GM12872 (cell line): ENCODE measurements at regions not wholly inside any gene's neighbourhood (a gene's known extent, or its start where the extent isn't known, plus 50 kb on each side); places are given as distances from the start of the nearest gene placed in this dataset.

Experiments used
- TF ChIP-seq, protein P1 (sequence below): IDR thresholded peaks from 3 replicates; pipeline ENCODE4 v1.5.1; 2011; ENCODE audit warnings: low read depth, mild to moderate bottlenecking, low read length, moderate library complexity; ENCODE audit not compliant: insufficient read depth

DNA sequence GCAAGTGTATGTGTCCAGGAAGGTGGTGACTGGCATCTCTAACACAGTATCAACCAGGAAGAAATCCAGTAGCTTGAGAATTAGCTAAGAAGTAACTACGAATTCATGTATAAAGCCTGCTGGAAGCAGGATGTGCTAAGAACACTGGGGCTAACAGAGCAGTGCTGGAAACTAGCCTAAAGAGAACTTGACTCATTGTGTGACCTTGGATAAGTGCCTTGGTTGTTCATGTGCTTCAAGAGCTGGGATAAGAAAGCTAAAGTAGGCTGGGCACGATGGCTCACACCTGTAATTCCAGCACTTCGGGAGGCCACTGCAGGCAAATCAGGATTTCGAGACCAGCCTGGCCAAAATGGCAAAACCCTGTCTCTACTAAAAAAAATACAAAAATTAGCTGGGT is 186.9 kb downstream of the RRAGC start:
- TF ChIP-seq, protein P1, sequence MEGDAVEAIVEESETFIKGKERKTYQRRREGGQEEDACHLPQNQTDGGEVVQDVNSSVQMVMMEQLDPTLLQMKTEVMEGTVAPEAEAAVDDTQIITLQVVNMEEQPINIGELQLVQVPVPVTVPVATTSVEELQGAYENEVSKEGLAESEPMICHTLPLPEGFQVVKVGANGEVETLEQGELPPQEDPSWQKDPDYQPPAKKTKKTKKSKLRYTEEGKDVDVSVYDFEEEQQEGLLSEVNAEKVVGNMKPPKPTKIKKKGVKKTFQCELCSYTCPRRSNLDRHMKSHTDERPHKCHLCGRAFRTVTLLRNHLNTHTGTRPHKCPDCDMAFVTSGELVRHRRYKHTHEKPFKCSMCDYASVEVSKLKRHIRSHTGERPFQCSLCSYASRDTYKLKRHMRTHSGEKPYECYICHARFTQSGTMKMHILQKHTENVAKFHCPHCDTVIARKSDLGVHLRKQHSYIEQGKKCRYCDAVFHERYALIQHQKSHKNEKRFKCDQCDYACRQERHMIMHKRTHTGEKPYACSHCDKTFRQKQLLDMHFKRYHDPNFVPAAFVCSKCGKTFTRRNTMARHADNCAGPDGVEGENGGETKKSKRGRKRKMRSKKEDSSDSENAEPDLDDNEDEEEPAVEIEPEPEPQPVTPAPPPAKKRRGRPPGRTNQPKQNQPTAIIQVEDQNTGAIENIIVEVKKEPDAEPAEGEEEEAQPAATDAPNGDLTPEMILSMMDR = no peak

DNA sequence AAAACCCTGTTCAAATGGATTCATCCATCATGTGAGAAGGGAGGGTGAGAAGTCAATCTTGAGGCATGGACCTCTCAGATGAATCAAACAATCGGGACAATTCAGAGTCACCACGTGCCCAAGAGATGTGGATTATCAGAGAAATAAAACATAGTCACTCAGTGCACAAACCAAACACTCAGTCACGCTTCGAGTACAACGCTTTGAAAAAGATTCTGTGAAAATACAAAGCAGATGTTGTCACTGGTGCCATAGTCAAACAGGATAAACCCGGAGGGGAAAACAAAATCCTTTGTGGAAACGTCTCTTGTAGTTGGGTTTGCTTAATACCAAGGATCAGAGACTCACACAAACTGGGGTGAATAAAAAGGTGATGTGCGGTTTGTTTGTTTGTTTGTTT is 188.4 kb downstream of the RRAGC start:
- TF ChIP-seq, protein P1 = no peak

DNA sequence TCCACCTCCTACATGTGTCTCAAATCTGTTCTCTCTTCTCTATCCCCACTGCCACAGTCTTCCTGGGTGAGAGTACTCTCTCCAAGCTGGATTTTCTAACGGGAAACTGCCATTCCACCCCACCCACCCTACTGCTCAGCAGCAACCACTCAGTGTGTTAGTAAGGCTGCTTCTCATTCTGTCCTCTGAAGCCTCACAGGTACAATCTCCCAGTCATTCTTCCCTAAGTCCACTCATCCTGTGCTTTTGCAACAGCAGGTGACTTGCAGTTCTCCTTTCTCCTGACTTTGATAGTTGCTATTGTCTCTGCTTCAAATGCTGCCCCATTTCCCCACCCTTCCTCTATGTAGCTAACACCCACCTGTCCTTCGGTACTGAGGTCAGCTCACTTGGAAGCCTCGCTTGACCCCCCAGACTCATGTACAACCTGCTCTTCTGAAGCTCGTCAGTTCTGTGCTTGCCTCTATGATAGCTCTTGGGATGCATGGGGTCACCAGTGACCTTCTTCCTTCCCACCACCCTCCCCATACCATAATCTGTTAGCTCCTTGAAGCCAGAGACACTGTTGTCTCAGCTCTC is 188.9 kb downstream of the RRAGC start:
- TF ChIP-seq, protein P1 = no peak

DNA sequence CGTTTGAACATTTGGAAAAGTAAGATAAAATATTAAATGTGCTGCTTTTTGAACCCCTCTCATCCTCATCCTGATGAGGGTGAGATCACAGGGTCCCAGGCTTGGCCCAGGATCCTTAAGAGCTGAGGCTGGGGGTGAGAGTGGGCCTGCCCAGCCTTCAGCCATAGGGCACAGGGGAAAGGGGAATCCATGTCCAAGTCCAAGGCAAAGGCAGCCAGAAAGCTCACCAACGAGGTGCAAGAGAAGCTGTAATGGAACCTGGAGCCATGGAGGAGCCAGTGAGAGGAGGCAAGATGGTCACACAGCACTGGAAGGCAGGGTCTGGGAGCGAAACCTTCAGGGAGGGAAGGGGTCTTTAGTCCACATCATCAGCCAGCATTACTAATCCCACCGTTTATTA is 191.9 kb downstream of the RRAGC start:
- TF ChIP-seq, protein P1 = no peak

DNA sequence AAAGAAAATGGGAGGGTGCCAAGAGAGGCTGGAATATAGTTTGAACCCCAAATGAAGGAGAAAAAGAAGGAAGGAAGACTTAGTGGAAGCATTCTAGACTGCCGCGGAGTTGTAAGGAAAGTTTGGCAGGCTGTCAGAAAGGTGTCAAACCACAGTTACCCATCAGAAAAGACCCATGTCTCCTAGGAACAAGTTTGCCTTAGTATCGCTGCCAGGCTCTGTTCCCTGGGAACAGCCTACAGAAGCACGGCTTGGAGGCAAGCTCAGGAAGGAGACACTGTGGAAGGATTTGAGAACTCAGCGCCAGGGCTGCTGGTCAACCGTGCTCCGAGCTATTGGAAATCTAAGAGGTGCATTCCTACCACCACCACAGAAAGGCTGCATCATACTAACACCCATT is 197.4 kb downstream of the RRAGC start:
- TF ChIP-seq, protein P1 = no peak

DNA sequence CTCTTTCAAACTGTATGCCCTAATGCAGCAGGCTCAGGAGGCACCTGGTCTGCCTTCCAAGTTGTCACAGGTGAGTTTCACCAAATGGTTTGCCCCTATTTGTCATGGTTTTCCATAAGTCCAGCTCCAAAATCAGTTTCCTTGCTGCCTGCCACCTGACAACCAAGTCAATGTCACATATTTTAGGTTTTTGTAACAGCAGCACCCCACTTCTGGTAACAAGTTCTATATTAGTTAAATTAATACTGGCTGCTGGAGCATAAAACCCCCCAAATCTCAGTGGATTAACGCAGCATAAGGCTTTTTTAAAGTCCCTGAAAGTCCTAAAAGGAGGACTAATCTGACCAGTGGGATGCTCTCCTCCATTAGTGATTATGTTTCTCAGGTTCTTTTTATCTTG is 200.7 kb downstream of the RRAGC start:
- TF ChIP-seq, protein P1 = no peak

DNA sequence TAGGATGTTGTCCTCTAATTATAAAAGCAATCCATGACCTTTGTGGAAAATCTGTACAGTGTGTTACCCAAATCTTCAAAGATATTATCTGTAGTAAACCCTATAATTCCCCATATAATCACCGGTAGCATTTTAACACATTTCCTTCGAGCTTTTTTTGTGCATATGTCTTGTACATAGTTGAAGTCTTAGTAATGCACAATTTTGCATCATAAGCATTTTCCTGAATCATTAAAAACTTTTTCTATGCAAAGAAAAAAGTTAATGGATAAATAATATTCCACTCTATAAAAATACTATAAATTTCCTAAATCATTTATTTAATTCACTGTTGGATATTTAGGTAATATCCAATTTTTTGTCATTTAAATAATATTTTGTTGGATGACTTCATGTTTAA is 201.7 kb downstream of the RRAGC start:
- TF ChIP-seq, protein P1 = no peak
